COLO829 (cell line): ENCODE measurements at regions not wholly inside any gene's neighbourhood (a gene's known extent, or its start where the extent isn't known, plus 50 kb on each side); places are given as distances from the start of the nearest gene placed in this dataset.

Experiments
- DNase-seq: peaks from one replicate; pipeline ENCODE4 v3.0.0; 2012; ENCODE audit warnings: low spot score

GRCh38 chr17:59451706-59452105 lies 113.7 kb upstream of the DHX40 start:
- DNase-seq = no peak

- DNase-seq = no peak
These were observed 110.7 kb upstream of the DHX40 start for GRCh38 chr17:59454633-59455105.

GRCh38 chr17:59456428-59456827 lies 109.0 kb upstream of the DHX40 start:
- DNase-seq = no peak

- no peak for DNase-seq
These were observed 108.3 kb upstream of the DHX40 start for GRCh38 chr17:59456923-59457615.

- DNase-seq = no peak
These were observed 103.0 kb upstream of the DHX40 start for GRCh38 chr17:59462385-59462784.

GRCh38 chr17:59464246-59464645 lies 101.2 kb upstream of the DHX40 start:
- no peak for DNase-seq

- DNase-seq = no peak
These were observed 99.5 kb upstream of the DHX40 start for GRCh38 chr17:59465949-59466307.

- no peak for DNase-seq
These were observed 98.2 kb upstream of the DHX40 start for GRCh38 chr17:59466946-59467801.

GRCh38 chr17:59469786-59470485 lies 95.5 kb upstream of the DHX40 start:
- DNase-seq = no peak

GRCh38 chr17:59470624-59471297 lies 94.6 kb upstream of the DHX40 start:
- DNase-seq = no peak

- no peak for DNase-seq
These were observed 89.0 kb upstream of the DHX40 start for GRCh38 chr17:59476413-59476812.

- no peak for DNase-seq
These were observed 86.3 kb upstream of the DHX40 start for GRCh38 chr17:59479141-59479540.

GRCh38 chr17:59483860-59484259 lies 81.5 kb upstream of the DHX40 start:
- DNase-seq = no peak

GRCh38 chr17:59485015-59485414 lies 80.4 kb upstream of the DHX40 start:
- no peak for DNase-seq

- no peak for DNase-seq
These were observed 79.5 kb upstream of the DHX40 start for GRCh38 chr17:59485946-59486345.

GRCh38 chr17:59487161-59487873 lies 78.1 kb upstream of the DHX40 start:
- DNase-seq = no peak

- DNase-seq = no peak
These were observed 76.6 kb upstream of the DHX40 start for GRCh38 chr17:59488805-59489204.

GRCh38 chr17:59490216-59490615 lies 75.2 kb upstream of the DHX40 start:
- DNase-seq = no peak

GRCh38 chr17:59491353-59492090 lies 73.9 kb upstream of the DHX40 start:
- DNase-seq = no peak

GRCh38 chr17:59492091-59492451 lies 73.3 kb upstream of the DHX40 start:
- DNase-seq = no peak

- no peak for DNase-seq
These were observed 71.5 kb upstream of the DHX40 start for GRCh38 chr17:59493867-59494266.
